ENCODE measurements at regions not wholly inside any gene's neighbourhood (a gene's known extent, or its start where the extent isn't known, plus 50 kb on each side); places are given as distances from the start of the nearest gene placed in this dataset.
"Not testable (repeated sequence)": the region's sequence is repeated elsewhere in the genome, so short reads cannot be mapped to it uniquely, and the experiment has no call there.

DNA sequence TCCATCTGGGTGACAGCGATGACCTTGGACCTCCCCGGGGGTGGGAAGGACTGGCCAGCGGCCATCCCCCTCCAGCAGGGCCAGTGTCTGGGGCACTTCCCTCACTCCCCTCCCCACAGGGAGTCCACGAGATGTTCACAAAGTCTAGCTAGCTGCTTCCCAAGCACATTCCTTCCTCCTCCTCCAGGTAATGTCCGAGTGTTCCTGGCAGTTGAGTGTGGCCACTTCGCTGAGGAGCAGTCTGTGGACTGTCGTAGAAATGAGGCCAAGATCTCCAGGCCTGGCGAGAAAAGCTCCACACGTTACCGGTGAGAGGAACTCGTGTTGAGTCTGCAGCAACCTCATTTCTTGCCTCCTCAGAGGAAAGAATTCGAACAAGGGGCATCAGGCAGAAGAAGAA lies 425.5 kb downstream of the BRD1 start:
- DNase-seq, result no peak

DNA sequence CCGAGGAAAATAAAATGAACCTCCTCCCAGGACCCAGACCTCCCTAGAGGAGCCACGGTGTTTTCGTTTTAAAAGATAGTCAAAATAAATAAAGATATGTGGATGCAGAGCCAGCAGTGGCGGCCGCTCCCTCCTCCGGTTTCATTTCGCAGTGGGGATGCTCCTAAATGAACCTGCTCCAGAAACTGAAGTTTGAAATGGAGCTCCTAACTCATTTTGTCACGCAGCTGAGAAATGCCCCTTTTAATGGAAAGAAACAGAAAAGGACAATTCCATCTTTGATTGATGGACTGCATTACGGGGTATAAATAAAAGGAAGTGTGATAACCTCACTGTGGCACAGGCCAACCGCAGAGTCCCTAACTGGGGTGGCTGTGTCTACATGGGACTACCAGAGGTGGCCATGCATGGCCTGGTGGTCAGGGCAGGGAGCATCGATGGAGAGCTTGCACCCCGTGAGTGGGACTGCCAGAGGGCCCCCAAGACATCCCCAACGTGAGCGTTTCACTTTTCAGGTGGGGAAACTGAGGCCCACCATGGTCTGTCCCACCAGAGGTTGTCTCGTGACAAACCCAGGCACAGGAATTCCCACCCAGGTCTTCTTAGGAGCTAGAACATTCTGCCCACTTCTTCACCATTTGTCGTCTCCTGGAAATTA lies 426.6 kb downstream of the BRD1 start:
- DNase-seq, result no peak

DNA sequence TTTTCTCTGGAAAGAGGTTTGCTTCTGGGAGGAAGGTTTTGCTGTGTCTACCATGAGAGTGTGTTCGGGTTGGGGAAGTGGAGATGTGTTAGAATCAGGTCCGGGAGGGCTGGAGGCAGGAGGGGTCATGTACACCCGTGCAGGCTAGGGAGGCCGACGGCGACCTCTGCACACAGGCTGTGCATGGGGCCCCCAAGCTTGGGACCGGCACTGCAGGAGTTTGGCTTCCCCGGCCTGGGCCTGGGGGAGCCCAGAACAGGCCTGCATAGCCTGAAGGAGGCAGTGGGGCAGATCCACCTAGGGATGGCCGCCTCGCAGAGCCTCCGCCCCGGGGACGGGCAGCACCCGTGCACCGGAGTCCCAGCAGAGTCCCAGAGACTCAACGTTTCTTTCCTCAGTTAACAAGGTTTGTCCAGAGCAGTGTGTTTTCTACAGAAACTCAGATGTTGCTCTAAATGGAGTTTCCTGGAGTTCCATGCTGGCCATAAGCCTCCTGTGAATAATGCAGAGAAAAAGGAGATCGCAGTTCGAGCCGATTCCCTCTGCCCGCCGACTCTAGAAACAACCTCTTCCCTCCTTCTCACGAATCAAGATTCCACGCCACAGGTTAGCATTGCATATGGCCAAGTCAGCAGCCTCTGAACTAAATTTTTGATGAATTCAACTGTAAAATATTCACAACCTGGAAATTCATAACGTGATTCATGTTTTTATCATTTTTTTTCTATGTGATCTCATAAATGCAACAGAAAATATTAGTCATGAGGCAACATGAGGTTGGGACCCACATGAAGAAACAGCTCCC lies 427.3 kb downstream of the BRD1 start:
- no peak for DNase-seq

DNA sequence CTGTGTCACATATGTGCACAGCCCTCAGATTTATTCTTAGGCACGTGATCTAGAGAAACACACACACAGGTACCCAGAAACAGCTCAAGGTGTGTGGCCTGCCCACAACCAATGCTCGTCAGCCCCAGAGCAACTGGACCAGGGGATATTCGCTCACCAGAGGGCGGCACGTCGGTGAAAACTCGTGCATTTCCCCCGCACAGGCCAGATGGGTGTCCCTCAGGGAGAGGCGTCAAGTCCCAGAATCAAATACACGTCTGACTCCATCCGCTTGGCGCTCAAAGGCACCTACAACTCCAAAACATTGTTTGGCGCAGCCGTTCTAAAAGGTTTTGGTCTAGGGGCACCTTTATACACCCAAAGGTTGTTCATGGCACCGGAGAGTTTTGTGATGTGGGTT lies 429.0 kb downstream of the BRD1 start:
- DNase-seq, result no peak

DNA sequence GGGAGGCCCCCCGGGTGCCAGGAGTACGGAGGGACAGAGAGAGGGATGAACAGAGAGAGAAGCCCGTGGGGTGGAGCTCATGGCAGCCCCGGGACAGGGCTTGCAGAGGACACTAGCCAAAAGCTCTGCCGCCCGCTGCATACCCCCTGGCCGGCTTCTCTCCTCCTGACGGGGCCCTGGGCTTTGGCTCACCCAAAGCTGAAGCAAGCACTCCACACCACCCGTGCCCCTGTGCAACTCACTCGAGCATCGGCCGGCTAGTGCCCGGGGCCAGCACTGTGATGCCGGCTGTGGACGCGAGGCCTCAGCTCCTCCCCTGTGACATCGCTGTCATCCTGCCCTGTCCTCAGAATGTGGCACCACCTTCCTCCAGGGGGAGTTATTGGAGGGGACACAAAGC lies 429.6 kb downstream of the BRD1 start:
- DNase-seq, result no peak

DNA sequence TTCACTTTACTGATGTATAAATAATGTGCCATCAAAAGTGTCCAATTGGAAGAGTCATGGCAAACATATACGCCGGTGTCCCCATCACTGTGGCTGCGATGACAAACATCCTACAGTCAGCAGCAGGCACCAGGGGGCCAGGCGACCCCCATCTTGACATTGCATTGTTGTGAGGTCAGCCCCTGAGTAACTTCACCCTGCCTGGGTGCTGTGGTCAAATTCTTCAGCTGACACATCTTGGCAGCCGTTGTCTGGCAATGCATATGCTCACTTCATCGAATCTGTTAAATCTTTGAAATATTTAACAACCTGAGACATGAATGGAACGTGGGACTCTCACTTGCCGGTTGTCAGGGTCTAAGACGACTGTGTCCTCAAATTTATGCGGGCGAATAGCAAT lies 430.9 kb downstream of the BRD1 start:
- no peak for DNase-seq

DNA sequence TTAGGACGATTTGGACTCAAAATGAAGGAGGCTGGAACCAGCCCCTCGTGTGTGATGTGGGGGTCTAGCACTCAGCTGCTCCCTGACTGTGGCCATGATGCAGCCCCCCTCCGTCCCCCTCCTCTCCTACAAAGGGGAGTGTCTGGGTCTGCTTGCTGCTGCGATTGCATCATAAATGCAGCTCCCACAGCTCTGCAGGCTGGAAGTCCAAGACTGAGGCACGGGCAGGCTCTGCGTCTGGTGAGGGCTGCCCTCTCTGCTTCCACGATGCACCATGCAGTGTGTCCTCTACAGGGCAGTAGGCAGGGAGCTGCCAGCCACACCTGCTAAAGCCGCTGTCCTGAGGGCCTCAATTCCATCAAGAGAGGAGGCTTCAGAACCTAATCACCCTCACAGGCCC lies 432.1 kb downstream of the BRD1 start:
- DNase-seq, result no peak

DNA sequence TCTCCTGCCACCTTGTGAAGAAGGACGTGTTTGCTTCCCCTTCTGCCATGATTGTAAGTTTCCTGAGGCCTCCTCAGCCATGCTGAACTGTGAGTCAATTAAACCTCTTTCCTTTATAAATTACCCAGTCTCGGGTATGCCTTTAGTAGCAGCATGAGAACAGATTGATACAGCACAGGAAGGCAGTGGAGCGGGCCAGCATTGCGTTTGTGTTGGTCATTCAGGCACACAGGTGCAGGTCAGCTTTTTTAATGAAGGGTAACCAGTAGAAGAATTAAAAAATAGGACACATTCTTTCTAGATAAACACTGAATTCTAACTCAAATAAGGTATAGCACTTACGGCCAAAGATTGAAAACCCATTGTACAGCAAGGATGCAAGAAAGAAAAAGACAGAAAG lies 432.6 kb downstream of the BRD1 start:
- DNase-seq, result not testable (repeated sequence)

DNA sequence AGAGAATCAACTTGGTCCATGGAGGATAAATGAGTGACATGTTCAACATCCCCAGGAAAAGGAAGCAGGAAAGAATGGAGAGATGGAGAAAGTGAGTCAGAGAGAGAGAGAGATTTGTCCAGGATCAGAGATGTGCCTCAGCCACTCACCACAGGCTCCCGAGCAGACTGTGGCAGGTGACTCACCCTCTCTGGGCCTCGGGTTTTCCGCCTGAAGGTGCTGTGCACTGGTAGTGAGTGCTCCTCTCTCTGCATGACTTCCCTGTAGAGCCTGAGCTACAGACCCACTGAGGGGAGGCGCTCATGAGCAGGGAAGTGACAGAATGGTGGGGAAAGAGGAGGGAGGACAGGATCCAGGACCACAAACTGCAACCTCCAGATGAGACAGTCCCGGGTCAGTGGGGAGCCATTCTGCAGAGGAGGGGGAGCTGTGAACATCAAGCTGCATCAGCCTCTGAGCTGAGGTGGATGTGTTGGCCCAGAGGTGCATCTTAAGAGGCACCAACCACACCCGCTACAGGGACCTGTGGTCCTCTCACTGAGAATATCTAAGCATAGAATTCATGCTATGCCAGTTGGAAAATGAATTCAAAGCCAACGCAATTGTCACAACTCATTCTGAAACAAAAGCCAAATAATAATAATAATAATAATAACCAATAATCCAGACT lies 433.4 kb downstream of the BRD1 start:
- no peak for DNase-seq

DNA sequence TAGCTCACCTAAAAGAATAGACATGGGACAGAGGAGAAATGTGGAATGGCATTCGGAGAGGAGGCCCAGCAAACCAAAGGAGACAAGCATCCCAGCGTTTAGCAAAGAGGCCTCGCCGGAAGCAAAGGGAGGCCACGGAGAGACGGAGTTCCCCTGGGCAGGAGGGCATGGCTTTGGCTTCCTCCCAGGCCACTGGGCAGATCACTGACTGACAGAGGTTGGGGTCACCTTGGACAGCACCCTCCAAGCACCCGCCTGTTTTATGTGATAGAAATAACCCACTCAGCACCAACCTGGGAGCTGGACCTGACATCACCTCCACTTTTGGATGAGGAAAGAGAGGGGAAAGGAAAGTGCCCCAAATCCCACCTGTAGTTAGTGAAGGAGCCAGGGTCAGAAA lies 434.1 kb downstream of the BRD1 start:
- DNase-seq, result no peak

DNA sequence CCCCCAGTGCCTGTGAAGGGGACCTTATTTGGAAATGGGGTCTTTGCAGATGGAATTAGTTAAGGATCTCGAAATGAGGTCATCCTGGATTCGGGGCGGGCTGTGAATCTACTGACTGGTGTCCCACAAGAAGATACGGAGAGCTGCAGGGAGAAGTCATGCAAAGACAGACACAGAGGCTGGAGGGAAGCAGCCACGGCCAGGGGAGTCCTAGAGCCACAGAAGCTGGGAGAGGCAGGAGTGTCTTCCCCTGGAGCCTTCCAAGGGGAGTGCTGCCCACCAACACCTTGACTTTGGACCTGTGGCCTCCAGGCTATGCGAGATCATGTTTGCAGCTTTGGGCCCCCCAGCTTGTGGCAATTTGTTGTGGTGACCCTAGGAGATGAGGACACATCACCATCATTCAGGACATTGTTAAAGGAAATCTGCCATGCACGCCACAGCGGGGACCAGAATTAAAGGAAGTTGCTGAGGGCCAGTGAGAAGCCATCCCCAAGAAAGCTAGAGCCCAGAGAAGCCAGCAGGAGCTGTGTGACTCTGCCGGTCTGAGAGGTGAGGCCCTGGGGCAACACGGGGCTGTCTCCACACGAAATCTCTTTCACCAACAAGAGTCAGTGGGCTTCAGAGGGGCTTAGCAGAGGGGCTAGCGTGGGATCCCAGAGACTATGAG lies 434.7 kb downstream of the BRD1 start:
- no peak for DNase-seq

DNA sequence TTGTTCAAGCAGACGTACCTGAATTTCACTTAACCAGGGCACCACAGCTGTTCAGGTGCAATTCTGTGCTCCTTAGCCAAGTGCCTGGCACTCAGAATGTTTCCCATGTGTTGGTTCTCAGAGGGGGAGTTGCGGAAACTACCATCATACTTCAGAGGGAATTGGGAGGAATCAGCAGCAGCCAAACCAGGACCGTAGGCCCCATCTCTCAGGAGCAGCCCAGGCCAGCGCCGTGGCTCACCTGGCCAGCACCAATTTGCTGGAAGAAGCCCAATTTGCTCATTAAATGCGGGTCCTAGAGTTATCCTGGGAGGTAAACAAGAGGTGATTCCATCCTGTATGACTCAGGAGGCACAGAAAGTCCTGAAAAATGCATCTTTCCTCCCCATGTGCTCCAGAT lies 435.4 kb downstream of the BRD1 start:
- DNase-seq, result no peak

DNA sequence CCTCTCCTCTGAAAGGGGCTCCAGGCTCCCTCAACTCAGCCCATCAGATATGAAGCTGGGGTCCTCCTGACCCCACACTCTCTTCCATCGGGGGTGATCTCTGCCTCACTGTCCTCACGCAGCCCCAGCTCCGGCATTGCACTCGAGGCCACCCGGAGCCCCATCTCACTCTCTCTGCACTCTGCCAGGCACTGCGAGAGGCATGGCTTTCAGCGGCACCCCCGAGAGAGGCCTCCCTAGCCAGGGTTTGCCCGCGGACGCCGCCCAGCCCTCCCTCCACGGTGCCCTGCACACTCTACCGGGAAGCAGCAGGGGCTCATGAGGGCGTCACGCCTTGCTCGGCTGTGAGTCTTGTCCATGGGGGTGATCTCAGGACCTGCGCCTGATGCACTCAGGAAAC lies 436.2 kb downstream of the BRD1 start:
- DNase-seq, result no peak

DNA sequence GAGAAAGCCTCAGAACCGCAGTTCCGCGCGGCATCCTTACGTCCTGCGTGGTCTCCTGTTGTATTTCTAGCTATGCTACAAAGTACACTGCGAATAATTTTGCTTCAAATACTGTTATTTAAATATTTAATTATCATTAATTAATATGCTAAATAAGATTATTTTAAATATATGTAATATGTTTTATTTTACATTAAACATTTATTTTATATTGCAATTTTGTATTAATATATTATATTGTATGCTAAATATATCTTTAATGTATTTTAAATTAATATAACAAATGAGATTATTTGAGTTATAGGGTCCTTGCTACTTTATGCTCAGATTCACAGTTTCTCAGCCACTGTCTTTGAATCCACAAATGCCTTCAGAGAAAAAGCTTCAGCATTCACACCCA lies 436.7 kb downstream of the BRD1 start:
- DNase-seq, result no peak

DNA sequence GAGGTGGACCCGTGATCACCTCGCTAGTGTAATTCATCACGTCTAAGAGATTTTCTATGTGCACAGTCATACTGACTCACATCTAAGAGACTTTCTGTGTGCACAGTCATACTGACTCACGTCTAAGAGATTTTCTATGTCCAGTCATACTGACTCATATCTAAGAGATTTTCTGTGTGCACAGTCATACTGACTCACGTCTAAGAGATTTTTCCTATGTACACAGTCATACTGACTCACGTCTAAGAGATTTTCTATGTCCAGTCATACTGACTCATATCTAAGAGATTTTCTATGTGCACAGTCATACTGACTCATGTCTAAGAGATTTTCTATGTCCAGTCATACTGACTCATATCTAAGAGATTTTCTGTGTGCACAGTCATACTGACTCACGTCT lies 443.8 kb downstream of the BRD1 start:
- DNase-seq, result not testable (repeated sequence)

DNA sequence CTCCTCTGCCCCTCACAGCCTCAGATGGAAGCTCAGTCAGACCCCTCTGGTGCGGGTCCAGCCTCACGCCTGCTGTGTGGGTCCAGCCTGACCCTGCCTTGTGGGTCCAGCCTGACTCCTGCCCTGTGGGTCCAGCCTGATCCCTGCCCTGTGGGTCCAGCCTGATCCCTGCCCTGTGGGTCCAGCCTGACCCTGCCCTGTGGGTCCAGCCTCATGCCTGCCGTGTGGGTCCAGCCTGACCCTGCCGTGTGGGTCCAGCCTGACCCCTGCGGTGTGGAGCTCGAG lies 445.3 kb downstream of the BRD1 start:
- DNase-seq, result no peak

DNA sequence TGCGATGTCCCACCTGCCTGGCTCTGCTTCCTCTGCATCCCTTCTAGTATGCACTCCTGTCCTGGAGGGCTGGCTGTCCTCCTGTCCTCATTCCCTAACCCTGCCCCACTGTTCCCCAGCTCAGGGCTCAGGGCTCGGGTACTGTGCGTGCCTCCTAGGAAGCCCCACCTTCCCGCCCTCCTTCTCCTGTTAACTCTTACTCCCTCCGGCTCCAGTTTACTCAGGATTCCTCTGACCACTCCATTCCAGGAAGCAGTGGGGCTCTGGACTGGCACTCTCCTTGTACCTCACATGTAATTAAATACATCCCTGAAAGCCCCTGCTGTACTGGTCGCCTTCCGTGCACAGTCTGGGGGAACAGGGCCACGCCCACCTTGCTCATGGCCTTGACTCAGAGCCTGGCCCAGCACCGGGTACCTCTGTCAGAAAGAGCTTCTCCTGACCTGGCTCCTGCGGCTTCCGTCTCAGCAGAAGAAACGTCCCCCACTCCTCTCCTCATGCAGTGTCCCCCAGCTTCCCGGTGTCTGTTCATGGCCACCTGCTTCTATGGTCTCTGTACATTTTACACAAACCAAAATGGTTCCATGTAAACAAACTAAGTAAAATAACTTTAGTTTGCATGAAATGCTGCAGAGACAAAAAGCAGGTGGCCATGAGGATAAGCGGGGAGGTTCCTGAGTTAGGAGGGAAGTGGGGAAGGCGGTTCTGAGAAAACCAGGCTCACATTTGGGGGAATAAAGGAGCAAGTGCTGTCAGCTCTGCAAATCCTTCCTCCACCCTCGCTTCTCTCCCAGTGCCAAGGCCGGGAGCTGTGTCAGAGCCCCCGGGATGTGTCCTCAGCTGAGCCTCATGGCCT lies 445.9 kb downstream of the BRD1 start:
- DNase-seq, result no peak

DNA sequence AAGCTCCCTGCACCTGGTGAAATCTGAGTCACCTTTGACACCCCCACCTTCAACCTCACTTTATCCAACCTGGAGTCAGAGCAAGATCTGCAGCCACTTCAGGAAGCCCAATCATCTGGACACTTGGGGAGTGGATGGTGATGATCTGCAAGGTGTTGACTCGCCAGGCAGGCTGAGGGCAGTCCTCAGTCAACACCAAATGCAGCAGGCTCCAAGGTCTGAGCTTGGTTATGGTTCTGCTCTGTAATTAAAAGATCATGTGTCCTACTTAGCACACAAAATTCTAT lies 446.9 kb downstream of the BRD1 start:
- no peak for DNase-seq

DNA sequence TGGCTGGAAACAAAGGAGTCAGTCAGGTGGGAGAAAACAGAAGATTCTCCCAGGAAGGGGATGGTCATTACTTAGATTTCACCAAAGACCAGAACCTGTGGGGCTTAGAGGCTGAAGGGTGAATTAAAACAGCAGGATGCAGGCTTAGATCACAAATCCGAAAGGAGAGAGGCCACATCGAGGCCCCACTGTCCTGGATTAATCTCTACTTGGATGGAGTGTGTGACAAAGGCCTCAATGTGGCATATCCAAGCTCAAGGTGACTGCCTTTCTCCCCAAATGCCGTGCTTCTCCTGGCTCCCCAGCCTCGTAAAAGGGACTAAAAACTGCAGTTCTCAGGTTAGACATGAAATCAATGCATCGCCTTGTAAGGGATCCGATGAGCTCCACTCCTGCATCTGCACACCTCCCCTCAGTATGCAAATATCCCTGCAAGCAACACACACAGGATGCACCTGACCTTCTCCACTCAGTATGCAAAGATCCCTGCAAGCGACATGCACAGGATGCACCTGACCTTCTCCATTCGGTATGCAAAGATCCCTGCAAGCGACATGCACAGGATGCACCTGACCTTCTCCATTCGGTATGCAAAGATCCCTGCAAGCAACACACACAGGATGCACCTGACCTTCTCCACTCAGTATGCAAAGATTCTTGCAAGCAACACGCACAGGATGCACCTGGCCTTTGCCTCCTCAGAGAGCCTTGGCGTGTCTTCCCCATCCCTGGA lies 447.4 kb downstream of the BRD1 start:
- DNase-seq, result no peak

DNA sequence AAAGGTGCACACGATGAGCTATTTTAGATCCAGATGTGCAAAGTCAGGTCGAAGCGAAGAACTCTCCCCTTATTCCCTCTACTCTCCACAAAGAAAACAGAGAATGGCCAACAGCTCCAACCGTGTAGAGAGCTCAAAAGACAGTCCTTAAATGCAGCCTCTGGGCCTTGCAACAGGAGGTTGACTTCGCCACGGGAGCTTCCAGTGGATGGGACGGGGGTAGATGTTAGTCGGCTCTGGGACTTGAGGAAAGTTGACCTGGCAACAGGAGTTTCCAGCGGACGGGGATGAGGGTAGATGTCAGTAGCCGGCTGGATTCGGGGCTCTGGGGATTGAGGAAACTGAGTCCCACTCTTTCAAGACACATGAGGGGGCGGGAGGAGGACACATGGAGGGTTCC lies 450.4 kb downstream of the BRD1 start:
- no peak for DNase-seq

DNA sequence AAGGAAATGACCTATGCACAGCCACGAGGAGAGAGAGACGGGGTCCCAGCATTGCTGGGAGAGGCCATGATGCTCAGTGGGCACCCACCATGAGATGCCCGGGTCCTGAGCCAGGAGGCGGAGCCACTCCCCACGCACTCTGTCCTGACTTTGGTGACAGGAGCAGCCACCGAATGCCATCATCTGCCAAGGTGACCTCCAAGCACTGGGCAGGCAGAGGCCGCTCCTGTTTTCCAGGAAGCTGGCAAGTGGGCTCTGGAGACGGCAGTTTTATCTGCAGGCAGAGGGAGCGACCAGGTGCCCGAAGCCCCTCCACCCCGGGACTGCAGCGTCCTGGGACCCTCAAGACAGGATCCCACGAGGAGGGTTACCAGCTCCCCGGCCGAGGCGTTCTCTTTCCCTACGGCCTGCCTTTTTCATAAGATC lies 453.9 kb downstream of the BRD1 start:
- DNase-seq, result no peak

DNA sequence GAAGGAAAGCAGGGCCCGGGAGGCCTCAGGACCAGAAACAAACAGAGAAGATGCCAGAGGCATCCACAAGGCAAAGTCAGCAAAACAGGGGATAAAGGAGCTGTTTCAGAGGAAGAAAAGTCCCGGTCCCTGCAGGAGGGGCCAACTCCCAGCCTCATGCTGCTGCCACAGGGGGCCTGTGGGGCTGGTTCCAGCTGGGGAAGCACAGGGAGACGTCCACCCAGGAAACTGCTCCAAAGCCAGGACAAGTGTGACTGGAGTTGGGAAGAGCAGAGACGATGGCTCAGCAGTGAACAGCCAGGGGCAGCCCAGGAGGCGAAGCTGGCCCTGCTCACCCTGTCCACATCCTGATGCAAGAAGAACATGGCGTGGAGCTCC lies 454.4 kb downstream of the BRD1 start:
- no peak for DNase-seq

All from femur (tissue), 1 donor.